Adrenal gland (tissue), 9 donors: ENCODE measurements at regions not wholly inside any gene's neighbourhood (a gene's known extent, or its start where the extent isn't known, plus 50 kb on each side); places are given as distances from the start of the nearest gene placed in this dataset.

Experiments
- DNase-seq, 7 donors: peaks; one replicate each; pipeline ENCODE4 v3.0.0-alpha.2; 2019 to 2020
- H3K27ac ChIP-seq, 5 donors: fragments of 200-600 bp; sonication (generic) in 4 of 5; 1 replicate in 3 of 5; 2 replicates in 2 of 5; pipeline versions ENCODE4 v1.5.1 to v1.8.0; 2016 to 2020; ENCODE audit warnings: mild to moderate bottlenecking in 1 of 5
- H3K27me3 ChIP-seq: fragments of 200-600 bp; 2 replicates; pipeline ENCODE4 v1.8.0; 2021
- H3K36me3 ChIP-seq, 2 donors: fragments of 200-600 bp; replicated peaks in 1 of 2; 1 replicate in 1 of 2; 2 replicates in 1 of 2; pipeline versions ENCODE4 v1.5.1 to v1.8.0; 2018 to 2022
- H3K4me1 ChIP-seq, 2 donors: fragments of 200-600 bp; replicated peaks in 1 of 2; 1 replicate in 1 of 2; 2 replicates in 1 of 2; pipeline versions ENCODE4 v1.5.1 to v1.8.0; 2018 to 2021
- H3K4me3 ChIP-seq, 4 donors: fragments of 200-600 bp; sonication (generic) in 3 of 4; one replicate each; pipeline ENCODE4 v1.5.1; 2016 to 2018
- H3K9me3 ChIP-seq, 3 donors: fragments of 200-600 bp; sonication (generic) in 1 of 3; replicated peaks in 1 of 3; 1 replicate in 2 of 3; 2 replicates in 1 of 3; pipeline versions ENCODE4 v1.5.1 to v1.8.0; 2016 to 2021
- CTCF ChIP-seq, 6 experiments: fragments of 450-650 bp in 4 of 6; fragments of 200-600 bp in 2 of 6; sonication (generic) in 1 of 6; IDR thresholded peaks; 1 replicate in 5 of 6; 2 replicates in 1 of 6; pipeline versions ENCODE4 v1.5.1 to v1.8.0; 2016 to 2021; ENCODE audit warnings: antibody characterized with exemption in 6 of 6, mild to moderate bottlenecking in 2 of 6, moderate library complexity in 1 of 6
- POLR2A ChIP-seq, 2 donors: fragments of 450-650 bp; IDR thresholded peaks; one replicate each; pipeline ENCODE4 v1.6.1; 2017; ENCODE audit warnings: antibody characterized with exemption in 2 of 2, mild to moderate bottlenecking in 2 of 2, moderate library complexity in 1 of 2
- WGBS, 4 donors: extraction: QIAGEN DNeasy Blood & Tissue Kit in 2 of 4; methylation state at CpG; one replicate each; pipeline versions ENCODE4 v1.1.5 to v1.1.7; 2013 to 2017; 5-methylcytosine and 5-hydroxymethylcytosine counted together
- intact Hi-C, 2 donors: fragments of 100-400 bp; cut with DNase I; formaldehyde crosslinking; loops; one replicate each; pipeline versions ENCODE4 v1.14.1 to v1.15.0; 2022 to 2023
- donor health status: healthy with polysubstance abuse.
- donor health status: Bipolar disorder and iron deficiency.
- donor health status: DM: yes; HTN: yes; CAD: no.
- donor health status: DM: no; HTN: no; CAD: no.
- donor health status: DM: no; HTN: no; CAD: no.

GRCh38 chr5:121702682-121703081, 149.0 kb upstream of the FTMT start:
- TF ChIP-seq CTCF (IDR thresholded peaks at IDR 0.05) (no peak), POLR2A (IDR thresholded peaks at IDR 0.05) (no peak)
- 64 to 81% (median 71%) methylated on average over 4 of the region's 4 CpGs for WGBS, 4 donors
- Histone ChIP-seq H3K4me3 (no peak overlapping the region), H3K27ac (no peak overlapping the region), H3K9me3 (no peaks in the 10 kb centered on the region), H3K36me3 (no peaks in the 10 kb centered on the region), H3K27me3 (no peaks in the 10 kb centered on the region), H3K4me1 (peaks cover 0 to 9% of the 10 kb centered on the region in 2 donors)
- intact Hi-C loops, result no loop called here
- DNase-seq, result no peak

GRCh38 chr5:121704291-121704690, 147.4 kb upstream of the FTMT start:
- intact Hi-C loops, result no loop called here
- Histone ChIP-seq H3K4me1 (peaks cover 0 to 9% of the 10 kb centered on the region in 2 donors), H3K4me3 (no peak overlapping the region), H3K9me3 (no peaks in the 10 kb centered on the region), H3K27me3 (no peaks in the 10 kb centered on the region), H3K36me3 (no peaks in the 10 kb centered on the region), H3K27ac (no peak overlapping the region)
- TF ChIP-seq CTCF (IDR thresholded peaks at IDR 0.05) (no peak), POLR2A (IDR thresholded peaks at IDR 0.05) (no peak)
- DNase-seq, result no peak

GRCh38 chr5:121706686-121707085, 145.0 kb upstream of the FTMT start:
- intact Hi-C loops, result no loop called here
- no peak for DNase-seq
- no peaks in the 10 kb centered on the region for H3K27me3 ChIP-seq
- H3K4me3 ChIP-seq, result no peak overlapping the region
- TF ChIP-seq CTCF (IDR thresholded peaks at IDR 0.05), result no peak
- no peak for TF ChIP-seq POLR2A (IDR thresholded peaks at IDR 0.05)
- H3K27ac ChIP-seq, result no peak overlapping the region
- no peaks in the 10 kb centered on the region for H3K36me3 ChIP-seq
- peaks cover 0 to 6% of the 10 kb centered on the region in 2 donors for H3K4me1 ChIP-seq
- WGBS, 4 donors, result 51 to 58% (median 53%) methylated on average over 2 of the region's 2 CpGs
- H3K9me3 ChIP-seq, result no peaks in the 10 kb centered on the region

- H3K9me3 ChIP-seq, result no peaks in the 10 kb centered on the region
- H3K27me3 ChIP-seq, result no peaks in the 10 kb centered on the region
- no peak overlapping the region for H3K4me3 ChIP-seq
- no peak overlapping the region for H3K27ac ChIP-seq
- 69 to 82% (median 73%) methylated on average over 1 of the region's 1 CpG for WGBS, 4 donors
- intact Hi-C loops, result no loop called here
- no peaks in the 10 kb centered on the region for H3K36me3 ChIP-seq
- TF ChIP-seq POLR2A (IDR thresholded peaks at IDR 0.05) (no peak), CTCF (IDR thresholded peaks at IDR 0.05) (no peak)
- H3K4me1 ChIP-seq, result peaks cover 0 to 1% of the 10 kb centered on the region in 2 donors
- DNase-seq, result no peak
Measured at GRCh38 chr5:121707178-121707577, 144.5 kb upstream of the FTMT start.
